SK-MEL-5 (cell line): ENCODE measurements at regions not wholly inside any gene's neighbourhood (a gene's known extent, or its start where the extent isn't known, plus 50 kb on each side); places are given as distances from the start of the nearest gene placed in this dataset.

Experiments used
- DNase-seq: peaks from one replicate; pipeline ENCODE4 v3.0.0-alpha.2; 2016; ENCODE audit warnings: low read depth, low spot score
- in situ Hi-C: cut with HindIII; loops from 2 replicates; pipeline ENCODE4 v1.10.0; 2016; ENCODE audit warnings: low sequenced_read_pairs, high pct_unique_total_duplicates, low pct_unique_long_range_greater_than_20kb

DNA sequence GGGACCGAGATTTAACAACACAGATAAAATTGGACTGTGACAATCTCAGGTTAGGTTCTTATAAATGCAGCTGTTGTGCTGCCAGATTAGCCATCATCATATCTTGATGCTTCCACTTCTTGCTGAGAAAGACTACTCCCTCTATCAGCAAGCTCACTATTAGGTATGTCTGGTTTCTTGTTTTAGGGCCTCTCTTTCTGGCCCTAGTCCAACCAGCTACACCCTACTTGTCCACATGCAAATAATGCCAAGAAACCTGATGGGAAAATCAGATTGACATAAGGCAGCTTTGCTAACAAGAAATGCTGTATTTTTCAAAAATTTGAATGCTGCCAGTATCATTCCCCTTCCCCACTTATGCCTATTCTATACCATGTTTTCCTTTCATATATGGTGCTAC, 296.0 kb downstream of the RMST start:
- in situ Hi-C loops = no loop called here
- DNase-seq = no peak

DNA sequence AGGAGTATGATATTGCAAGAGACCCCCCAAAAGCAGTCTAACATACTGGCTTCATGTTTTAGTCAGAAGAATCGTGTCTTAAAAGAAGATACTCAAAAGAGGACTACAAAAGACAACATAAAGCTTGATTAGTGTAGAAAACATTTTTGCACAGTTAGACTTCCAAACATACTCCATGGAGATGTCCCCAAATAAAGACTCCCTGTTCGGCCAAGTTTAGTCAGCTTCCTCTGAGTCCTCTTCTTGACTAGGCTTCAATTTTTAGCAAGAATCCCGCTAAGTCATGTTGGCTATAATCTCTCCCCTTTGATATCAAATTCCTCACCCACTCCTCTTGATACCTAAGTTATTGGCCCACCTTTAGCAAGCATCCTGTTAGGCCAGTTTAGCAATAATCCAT, 298.0 kb downstream of the RMST start:
- DNase-seq = no peak
- in situ Hi-C loops = no loop called here

DNA sequence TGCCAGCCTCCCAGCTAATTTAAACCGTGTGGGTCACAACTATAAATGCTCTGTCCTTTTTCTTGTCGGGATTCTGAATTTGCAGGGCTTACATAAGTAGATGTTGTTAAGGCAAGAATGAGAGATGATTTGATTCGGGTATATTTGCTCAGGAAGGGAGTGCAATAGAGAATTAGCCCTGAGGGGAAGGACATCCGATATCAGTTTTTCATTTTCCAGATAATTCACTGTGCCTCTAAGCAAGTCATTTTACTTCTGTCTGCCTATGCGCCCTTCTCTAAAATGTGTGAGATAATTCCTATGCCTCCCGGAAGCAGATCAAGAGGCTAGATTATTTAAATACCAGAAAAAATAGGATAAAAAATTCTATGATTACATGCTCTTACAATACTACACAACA, 300.5 kb downstream of the RMST start:
- DNase-seq = no peak
- in situ Hi-C loops = no loop called here

DNA sequence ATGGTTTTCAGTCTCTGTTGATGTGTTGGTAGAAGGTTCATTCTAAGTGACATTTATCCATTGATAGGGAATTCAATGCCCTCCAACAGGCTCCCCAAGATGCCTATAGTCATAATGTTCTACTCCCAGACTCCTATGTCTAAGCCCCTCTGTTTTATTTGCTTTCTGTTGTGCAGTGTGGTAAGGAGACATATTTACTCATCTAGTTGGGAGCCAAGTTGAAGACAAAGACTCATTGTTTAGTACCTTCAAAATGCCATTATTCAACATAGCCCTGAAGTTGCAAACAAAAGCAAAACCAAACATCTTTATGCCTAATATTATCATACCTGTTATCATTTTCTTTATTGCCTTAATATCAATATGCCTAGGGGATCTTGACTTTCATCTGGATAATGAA, 302.1 kb downstream of the RMST start:
- in situ Hi-C loops = no loop called here
- peak; percentile 67 for DNase-seq

DNA sequence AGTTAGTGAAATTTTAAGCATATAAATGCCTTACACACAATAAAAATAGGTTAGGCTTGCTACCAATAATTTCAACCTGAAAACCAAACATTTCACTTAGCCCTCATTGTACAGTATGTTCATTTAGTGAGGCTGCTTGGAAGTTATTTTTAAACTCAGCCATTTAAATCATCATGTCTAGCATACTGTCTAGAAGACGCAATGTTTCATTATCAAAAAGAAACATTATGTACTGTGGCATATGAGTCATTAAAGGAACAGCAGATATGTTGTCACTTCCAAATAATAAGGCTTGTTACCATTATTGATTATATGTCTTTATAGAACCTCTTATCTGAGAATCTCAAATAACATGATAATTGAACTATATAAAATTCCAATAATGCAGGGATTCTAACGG, 304.7 kb downstream of the RMST start:
- in situ Hi-C loops = no loop called here
- peak; percentile 62 for DNase-seq

DNA sequence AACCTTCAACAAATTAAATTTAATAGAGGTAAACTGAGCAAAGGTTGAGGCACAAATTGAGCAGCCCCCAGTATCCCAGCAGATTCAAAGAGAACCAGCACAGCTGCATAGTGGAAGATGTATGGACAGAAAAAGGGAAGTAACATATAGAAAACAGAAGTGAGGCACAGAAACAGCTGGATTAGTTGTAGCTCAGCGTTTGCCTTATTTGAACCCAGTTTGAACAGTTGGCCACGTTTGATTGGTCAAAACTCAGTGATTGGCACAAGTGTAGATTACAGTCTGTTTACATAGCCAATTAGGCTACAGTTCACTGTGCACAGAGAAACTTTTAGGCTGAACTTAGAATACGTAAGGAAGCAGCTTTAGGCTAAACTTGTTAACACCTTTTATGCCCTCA, 315.5 kb downstream of the RMST start:
- no peak for DNase-seq
- in situ Hi-C loops = no loop called here

DNA sequence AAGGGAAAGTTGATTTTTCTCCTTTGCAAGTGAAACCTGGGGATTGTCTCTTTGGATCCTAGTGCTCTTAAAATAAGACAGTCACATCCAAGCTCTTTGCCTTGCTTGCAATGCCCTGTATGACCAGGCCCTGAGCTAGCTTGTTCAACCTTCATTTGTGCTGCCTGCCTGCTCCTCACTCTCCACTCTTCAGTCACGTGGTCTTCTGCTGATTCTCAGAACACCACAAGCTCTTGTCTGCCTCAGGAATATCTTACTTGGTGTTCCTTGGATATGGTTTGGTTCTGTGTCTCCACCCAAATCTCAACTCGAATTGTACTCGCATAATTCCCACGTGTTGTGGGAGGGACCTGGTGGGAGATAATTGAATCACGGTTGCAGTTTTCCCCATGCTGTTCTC, 318.7 kb downstream of the RMST start:
- peak; percentile 66 for DNase-seq
- in situ Hi-C loops = no loop called here

DNA sequence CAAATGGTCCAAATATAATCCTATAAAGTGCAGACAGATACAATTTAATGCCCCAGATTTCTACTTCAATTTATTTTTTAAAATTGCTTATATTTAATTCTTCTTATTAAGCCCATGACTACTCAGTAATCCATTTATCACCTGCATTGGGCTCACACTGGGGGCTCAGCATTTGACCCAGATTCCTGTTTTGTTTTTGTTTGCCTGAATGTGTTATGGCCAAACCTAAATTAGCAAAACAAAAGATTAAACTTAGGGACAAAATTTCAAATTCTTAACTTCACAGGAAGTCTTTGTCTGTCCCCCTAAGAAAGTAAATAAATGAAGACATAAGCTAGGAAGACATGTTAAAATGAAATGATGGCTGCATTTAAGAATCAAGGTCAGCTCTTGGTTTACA, 322.3 kb downstream of the RMST start:
- no peak for DNase-seq
- in situ Hi-C loops = no loop called here

DNA sequence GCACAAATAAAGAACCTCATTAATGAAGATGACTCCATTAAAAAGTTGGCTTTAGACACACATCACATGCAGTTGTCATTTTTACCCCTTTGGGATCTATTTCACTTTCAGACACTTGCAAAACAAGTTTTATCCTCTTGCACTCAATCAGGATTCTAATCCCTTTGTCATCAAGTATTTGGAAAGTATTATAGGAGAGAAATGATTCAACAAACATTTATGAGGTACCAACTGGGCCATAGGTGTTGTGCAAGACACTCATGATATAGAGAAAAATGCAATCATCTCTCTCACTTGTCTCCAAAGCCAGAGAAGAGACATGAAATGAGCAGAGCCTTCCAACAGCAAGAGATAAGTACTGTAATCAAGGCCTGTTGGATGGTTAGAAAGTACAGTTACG, 327.7 kb downstream of the RMST start:
- in situ Hi-C loops = no loop called here
- no peak for DNase-seq

DNA sequence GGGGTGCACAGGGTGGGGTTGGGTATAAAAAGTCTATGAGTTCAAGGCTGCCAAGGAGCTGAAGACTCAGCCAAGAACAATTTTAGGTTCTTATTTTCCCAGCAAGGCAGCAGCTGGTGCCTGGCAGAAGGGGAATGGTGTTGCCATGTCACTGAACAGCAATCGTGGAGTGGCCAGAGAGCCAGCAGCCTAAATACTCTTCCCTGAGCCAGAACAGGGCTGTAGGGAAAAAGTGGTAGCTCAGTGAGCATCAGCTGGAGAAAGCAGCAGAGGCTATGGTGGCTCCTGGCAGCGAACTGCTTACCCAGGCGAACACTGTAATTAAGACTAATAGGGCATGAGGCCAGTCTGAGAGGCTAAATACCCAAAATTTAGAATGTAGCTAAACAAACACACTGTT, 334.9 kb downstream of the RMST start:
- no peak for DNase-seq
- in situ Hi-C loops = no loop called here

DNA sequence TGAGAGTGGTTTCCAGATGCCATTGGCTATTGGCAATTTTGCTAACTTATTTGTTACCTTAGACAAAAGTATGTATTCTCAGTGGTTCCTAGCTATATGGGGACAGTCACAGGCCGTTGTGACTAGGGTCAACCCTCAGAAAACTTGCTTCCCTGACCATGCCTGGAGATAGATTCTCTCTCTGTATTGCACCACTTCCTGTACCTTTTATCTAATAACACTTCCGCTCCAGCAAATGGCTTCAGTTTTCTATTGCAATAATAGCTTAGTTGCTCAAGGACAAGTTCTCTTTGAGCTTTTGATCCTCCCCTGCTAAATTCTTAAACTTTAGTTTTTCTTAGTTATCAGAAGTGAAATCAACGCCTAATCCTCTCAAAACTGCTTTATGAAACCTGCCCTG, 338.0 kb downstream of the RMST start:
- no peak for DNase-seq
- in situ Hi-C loops = no loop called here

DNA sequence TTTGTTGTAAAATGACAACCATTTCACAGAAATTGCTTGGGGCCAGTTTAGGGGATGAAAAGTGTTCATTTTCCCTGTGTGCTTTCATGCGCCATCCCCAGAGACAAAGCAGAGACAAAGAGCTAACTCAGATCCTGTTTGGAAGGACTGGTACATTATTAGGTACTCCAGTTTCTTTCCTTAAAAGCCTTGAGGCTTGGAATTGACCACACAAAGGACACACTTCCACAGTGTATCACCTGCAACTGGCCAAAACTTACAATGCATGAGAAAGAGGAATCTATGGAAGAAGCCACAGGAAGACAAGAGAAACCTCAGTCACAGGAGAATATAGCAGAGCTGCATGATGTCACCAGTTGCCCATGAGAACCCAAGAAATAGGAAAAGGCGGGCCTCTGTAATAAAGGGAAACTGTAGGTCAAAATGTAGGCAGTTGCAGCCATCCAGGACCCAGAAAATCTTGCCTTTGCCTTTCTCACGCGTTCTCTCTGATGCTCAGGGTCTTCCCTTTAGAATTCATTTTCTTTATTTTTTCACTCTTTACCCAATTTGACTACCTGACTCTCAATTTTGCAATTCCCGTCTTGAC, 339.0 kb downstream of the RMST start:
- in situ Hi-C loops = no loop called here
- peak; percentile 97 for DNase-seq

DNA sequence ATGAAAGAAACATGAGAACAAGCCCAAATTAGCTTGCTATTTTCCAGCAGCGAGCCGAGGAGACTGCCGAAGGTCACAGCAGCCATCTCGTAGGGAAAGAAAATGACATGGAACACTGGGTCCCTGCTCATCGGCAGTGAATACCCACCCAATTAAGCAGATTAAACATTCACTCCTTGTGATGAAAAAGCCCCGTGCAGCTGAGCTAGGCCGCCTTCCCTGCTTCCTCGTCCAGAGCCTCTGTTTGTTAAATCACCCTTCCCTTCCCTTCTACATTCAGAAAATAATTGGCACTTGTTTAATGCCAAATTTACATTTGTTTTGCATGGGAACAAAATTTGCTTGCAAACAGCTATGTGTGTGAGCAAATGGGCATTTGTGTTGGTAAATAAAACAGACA, 342.5 kb downstream of the RMST start:
- in situ Hi-C loops = no loop called here
- DNase-seq = no peak

DNA sequence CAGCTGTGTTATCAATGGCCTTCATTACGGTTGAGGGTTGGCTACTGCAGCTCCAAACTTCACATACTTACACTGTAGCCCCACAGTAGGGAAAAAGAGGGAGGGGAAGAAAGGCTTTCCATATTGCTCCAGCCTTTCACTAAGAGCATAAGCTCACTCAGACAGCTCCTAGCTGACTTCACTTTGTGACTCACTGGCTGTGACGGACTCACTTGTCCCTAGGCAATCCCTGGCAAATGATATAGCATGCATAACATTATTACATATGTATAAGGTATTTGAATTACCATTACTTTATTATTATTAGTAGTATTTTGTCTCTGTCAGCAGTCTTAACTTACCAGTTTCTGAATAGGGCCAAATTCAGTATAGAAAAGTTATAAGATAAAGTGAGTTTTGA, 350.7 kb downstream of the RMST start:
- in situ Hi-C loops = no loop called here

DNA sequence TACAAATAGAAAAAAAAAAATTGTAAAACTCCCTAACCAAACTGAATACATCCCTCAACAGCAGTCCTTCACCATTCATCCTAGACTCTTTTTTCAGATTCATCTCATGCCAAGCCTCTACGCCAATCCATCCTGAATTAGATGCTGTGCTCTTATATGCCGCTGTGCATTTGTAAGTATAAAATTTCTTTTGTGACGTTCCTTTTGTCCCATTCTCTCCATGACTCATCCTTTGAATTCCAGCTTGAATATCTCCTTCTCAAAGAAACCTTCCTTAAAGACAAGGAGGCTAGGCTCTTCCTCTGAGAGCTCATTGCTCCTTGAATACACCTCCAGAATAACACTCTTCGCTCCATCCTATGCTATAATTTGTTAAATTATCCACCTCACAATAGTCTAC, 359.2 kb downstream of the RMST start:
- no peak for DNase-seq
- in situ Hi-C loops = no loop called here

More for the DNA sequence above, 350.7 kb downstream of the RMST start:
- DNase-seq = no peak

DNA sequence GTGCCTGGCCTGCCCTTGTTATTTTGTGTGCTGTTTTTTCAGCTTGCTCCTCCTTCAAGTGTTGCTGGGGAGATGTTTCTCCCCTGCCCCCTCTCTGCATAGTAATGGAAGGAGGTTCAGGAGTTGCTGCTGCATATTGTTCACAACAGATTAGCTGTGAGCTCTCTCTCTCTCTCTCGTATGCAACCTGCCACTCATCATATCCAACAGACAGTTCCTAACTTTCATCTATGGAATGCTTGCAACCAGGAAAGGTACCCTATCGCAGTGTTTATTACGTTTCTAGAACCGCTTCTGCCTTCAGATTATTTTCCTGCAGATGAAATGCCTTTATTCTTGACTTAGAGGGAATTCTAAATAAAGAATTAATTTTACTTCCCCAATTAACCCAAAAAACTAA, 372.9 kb downstream of the RMST start:
- in situ Hi-C loops = no loop called here
- DNase-seq = no peak

DNA sequence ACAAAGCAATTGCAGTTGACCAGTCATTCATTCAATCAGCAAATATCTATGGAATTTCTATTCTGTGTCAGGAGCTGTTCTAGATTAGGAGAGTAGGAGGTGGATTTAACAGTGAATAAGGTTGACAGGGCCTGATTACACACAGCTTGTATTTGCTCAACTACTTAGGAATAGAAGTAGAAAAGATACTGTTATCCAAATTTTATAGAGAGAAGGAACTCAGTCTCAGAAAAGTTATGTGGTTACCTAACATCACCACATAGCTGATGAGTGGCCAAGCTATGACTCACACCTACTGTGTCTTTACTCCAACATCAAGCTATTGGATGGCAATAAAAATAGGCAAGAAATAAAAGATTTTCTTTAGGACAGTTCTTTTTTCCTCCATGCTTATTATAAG, 374.8 kb downstream of the RMST start:
- DNase-seq = no peak
- in situ Hi-C loops = no loop called here

DNA sequence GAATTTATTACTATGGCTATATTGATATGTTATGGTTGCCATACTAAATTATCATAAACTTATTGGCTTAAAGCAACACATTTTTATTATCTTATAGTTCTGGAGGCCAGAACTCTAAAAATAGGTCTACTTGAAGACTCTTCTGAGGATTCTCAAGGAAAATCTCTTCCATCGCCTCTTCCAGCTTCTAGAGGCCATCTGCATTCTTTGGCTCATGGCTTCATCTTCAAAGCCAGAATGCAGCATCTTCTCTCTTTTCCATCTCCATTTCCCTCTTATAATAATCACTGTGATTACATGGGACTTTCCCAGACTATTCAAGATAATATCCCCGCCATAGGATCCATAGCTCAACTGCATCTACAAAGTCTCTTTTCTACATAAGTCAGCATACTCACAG, 385.4 kb downstream of the RMST start:
- DNase-seq = no peak
- in situ Hi-C loops = no loop called here

DNA sequence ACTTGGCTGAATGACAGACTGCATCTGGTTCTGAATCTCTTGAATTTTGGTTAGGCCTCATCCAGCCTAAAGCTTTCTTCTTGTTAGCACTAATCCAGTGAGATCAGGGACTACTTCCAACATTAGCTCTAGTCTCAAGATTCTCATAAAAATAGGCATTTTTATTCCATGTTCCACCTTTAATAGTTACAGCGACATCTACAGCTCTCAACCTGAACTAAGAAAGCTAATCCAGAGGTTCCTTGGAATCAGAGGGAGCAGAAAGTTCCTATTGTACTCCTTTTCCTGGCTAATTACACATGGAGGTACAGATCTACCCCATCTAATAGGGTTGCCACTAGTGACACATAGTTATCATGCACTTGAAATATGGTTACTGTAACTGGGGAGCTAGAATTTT, 391.9 kb downstream of the RMST start:
- DNase-seq = peak; percentile 62
- in situ Hi-C loops = no loop called here

DNA sequence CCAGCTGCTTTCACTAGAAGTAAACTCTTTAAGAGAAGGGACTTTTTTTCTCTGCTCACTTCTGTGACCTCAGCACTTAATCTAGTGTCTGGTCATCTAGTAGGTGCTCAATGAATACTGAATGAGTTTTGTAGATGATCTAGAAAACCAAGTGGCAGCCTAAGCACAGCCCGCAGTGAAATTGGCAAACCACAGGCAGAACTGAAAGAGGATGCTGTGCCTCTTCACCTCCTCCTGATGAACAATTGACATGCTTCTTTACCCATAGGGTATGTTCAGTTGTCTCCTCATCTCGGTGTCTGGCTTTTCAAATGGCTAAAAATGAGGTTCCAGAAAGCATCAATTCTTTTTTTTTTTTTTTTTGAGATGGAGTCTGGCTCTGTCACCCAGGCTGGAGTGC, 399.5 kb downstream of the RMST start:
- in situ Hi-C loops = no loop called here

More for the DNA sequence above, 399.5 kb downstream of the RMST start:
- DNase-seq = no peak
